ENCODE measurements at regions not wholly inside any gene's neighbourhood (a gene's known extent, or its start where the extent isn't known, plus 50 kb on each side); places are given as distances from the start of the nearest gene placed in this dataset.

- TF ChIP-seq CTCF (IDR thresholded peaks at IDR 0.05) (no peak), REST (IDR thresholded peaks at IDR 0.05; ENCODE audit: insufficient read depth in 1 of 2, low read depth in 2 of 2, low read length in 1 of 2) (no peak), SIN3A (IDR thresholded peaks at IDR 0.05; ENCODE audit: borderline replicate concordance, insufficient read depth, low read depth, low read length) (no peak)
Measured at GRCh38 chr2:208867374-208867773, 460.8 kb downstream of the PTH2R start.
